ENCODE measurements at regions not wholly inside any gene's neighbourhood (a gene's known extent, or its start where the extent isn't known, plus 50 kb on each side); places are given as distances from the start of the nearest gene placed in this dataset.
"Not testable (repeated sequence)": the region's sequence is repeated elsewhere in the genome, so short reads cannot be mapped to it uniquely, and the experiment has no call there.

DNA sequence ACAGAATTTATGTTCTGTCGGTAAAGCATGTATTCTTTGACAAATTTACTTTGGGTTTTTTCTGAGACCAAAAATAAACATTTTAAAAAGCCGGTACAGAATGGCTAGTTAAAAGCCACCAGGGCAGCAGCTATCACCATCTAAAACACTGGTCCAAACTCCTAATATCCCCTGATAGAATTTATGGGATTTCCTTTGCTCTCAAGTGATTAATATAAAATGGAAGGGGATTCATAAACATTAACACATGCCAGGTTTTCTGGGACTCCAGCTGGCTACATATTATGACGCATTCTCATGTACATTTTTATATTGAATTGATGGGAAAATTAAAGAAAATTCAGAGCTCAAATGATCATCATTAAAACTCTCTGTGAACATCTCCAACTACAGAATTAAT is 640.8 kb downstream of the C12orf50 start:
- DNase-seq = no peak

DNA sequence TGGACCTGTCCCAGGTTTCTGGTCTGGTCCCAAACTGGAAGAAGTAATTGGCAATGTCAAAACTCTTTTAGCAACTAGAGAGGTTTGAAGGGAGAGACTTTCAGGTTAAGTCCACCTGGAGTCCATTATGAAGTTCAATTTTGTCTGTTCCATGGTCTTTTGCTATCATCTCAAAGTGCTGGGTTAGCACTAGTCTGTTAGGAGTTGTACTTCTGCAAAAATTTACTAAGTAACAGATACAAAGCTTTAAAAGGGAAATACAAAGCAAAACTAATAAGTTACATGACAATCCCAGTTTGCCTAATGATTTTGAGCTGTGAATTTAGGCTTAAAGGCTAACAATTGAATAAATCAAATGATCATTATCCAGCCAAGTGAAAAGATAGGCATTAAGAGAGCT is 643.9 kb downstream of the C12orf50 start:
- DNase-seq = no peak

DNA sequence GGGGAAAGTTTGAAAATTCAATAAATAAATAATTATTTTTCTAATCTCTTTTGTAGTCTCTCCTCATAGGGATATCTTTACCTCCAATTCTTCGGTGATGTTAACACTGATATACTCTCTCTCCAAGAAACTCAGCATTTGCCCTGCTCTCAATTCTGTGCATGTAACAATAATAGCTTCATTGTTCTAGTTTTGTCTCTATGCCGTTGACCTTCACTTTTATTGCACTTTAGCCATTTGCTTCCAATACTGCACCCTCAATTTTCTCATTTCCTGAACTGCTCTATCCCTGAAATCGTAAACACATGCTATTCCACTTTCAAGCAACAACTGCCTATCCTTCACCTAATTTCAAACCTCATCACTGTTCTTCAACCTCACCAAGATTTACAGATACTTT is 645.0 kb downstream of the C12orf50 start:
- no peak for DNase-seq

DNA sequence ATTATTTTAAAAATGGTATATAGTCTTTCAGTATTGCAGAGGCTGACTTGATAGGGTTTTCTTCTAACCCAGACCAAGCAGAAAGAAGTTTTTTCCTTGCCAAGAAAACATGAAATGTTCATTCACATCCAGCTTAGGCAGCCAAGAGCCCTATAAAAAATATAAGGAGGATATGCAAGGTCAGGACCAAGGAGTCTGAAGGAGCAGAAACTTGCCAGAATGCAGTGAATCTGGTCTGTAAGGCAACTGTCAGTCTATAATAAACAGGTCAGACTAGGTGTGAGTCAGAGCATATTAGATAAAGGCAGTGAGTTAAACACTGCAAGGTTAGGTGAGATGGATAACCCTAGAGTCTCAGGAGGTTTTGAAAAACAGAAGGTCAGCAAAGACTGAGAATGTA is 645.5 kb downstream of the C12orf50 start:
- DNase-seq = no peak

DNA sequence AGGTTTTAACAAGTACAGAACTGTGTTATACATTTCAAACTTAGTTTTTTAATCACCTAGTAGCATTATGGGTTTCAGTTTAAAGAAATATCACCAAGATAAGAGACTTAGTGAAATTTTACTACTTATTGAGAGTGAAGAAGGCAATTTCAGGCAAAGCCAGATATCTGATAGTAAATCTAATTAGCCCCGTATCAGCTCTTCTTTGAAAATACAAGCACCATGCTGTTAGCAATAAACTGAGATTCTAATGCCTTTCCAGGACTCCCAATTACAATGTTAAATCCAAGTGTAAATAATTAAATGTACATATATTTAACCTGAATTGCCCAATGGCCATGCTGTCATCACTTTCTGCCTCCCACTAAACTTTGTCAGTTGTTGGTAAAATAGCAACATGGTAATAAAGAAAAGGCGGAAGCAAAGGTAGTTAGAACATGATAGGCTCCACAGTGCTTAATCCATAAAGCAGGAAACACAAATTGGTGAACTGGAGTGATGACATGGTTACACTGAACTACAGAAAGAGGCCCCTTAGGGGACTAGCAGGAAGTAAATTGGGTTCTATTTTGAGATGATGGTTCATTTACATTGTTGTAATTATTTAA is 646.1 kb downstream of the C12orf50 start:
- DNase-seq = no peak

DNA sequence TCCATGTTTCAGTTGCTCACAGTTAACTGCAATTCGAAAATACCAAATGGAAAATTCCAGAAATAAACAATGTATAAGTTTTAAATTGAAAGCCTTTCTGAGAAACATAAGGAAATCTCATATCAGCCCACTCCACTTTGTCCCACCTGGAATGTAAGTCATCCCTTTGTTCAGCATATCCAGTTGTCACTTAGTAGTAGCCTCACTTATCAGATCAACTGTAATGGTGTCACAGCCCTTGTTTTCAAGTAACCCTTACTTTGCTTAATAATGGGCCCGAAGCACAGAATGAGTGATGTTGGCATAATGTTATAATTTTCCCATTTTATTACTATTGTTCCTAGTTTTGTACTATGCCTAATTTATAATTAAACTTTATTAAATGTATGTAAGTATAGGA is 646.8 kb downstream of the C12orf50 start:
- no peak for DNase-seq

DNA sequence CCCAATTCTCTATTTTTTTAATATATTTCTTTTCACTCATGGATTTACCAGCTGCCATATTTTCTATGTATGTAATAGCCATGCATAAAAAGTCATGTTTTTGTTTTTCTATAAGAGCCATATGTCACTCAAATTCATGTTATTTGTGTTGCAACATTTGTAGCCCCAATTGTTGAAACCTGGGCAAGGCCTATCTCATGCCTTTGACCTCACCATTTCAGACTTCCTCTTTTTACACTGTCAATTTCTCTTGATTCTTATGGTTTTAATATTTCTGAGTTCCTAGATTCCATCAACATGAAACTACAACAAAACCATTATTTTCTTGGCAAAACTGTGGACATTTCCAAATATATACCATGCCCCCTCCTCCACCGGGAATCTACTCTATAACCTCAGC is 647.5 kb downstream of the C12orf50 start:
- no peak for DNase-seq

DNA sequence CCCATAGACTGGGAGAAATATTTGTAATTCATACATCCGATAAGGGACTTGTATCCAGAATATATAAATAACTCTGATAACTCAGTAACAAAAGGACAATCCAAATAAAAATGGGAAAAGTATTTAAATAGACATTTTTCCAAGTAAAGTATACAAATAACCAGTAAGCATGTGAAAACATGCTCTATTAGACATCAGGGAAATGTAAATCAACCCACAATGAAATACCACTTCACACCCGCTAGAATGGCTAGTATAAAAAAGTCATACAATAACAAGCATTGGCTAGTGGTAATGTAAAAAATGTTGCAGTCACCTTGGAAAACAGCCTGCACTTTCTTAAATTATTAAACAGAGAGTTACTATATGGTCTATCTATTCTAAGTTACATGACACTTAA is 650.7 kb downstream of the C12orf50 start:
- DNase-seq = no peak

DNA sequence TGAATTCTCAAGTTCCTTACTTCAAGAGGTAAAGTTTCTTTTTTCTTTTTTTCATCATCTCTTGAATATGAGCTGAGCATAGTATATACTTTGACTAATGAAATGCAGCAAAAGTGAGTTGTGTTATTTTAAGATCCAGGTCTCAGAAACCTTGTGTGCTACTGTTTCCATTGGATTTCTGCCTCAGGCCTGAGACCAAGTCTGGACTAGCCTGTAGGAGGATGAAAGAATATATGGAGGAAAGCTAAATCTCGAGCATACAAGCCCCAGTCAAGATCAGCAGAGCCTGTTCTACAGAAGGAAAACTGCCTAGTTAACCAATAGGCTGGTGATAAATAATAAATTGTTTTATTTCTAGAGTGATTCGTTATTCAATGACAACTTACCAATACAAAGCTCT is 652.5 kb downstream of the C12orf50 start:
- DNase-seq = no peak

DNA sequence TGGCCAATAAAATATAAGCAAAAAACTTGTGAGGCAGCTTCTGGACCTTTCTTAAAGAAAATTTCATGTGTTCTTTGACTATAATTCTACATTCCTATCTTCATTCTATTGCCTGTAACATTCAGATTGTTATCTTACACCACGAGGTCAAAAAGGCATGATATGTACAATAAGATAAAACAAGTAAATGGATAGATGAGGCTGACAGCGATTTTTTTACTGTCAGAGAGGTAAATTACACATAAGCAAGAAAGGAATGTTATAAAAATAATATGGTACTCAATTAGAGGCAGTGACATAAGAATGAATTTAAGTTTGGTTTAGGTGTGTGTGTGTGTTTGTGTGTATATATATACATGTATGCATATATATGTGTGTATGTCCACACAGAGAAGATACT is 660.0 kb downstream of the C12orf50 start:
- DNase-seq = no peak

DNA sequence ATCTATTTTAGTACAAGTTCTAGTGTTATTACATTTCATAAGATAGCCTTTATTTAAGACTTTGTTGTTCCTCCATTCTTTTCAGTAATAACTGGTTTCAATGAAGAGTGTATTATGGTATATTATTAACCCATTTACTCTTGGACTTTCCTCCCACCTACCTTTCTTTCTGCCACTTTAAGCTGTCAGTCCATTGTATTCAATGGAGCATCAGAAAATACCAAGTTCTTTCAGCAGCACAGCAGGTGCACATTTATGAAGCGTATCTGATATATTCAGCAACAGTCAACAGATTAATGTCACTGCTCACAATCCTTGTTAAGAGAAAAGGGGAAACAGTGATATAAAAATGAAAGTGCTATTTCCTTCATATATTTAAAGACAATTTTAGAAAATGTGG is 660.9 kb downstream of the C12orf50 start:
- peak; percentile 87 for DNase-seq

DNA sequence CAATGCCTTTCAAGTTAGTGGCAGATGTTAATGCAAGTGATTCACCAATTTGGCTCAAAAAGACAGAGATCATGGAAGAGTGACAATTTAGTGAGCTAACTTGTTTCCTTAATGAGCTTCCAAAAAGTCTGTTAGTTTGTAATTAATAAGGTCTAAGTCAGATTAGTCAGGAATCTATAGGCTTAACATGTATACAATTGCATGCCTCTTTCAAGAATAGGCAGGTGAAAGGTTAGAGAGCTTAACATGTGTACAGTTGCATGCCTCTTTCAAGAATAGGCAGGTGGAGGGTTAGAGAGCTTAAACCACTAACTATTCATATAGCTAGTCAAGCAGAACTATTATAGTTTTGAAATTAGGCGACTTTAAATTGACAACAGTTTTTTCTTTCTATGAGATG is 663.8 kb downstream of the C12orf50 start:
- peak; percentile 56 for DNase-seq

DNA sequence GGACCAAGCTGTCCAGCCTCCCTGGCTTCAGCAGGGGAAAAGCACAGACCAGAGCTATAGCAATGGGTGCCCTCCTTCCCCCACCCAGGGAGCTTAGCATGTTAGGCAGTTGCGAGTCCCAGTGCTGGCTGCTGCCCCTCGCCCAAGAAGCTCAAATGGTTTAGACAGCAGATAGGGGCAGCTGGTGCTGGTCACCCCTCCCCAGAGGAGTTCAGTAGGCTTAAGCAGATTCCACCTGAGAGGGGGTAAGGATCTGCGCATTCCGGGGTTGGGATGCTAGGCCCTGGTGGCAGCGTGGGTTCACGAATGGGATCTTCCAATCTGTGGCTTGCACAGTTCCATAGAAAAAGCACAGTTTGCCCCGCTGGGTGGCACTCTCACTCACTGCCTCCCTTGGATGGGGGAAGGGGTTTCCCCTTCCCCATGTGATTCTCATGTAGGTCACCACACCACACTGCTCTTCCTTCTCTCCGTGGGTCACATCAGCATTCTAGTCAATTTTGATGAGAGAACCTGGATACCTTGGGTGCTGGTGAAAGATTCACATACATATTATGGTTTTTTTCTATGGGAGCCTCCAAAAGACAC is 665.6 kb downstream of the C12orf50 start:
- no peak for DNase-seq

DNA sequence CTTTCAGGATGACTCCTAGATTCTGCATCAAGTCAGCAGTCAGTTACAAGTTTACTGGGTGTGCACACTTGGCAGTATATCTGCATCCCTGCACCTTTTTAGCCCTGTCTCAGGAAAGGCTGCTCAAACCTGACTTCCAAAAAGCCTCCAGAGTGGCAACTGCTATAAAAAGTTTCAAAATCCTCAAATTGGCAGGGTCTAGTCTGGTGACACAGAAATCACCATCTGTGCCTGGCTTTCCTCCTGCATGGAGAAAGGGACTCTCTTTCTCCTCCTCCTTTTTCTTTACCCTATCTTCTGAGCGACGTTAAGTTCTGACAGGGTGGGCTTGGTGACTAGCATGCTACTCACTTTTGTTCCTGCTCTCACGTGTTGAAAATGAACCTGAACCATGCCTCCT is 679.5 kb downstream of the C12orf50 start:
- no peak for DNase-seq

DNA sequence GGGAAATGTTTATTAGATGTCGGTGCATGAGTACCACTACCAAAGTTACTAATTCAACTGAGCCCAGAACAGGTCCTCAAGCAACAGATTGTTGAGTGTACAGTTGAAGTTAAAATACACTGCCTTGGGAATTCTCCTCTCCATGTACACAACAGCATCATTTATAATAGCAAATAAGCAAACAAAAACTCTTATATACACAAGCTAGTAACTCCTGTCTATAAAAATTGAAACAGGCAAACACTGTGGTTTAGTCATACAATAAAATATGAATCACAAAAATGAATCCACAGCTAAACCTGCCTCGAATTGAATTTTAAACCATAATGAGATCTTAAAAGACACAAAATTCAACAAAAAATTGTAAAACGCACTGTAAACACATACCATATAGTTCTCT is 681.1 kb downstream of the C12orf50 start:
- DNase-seq = no peak

DNA sequence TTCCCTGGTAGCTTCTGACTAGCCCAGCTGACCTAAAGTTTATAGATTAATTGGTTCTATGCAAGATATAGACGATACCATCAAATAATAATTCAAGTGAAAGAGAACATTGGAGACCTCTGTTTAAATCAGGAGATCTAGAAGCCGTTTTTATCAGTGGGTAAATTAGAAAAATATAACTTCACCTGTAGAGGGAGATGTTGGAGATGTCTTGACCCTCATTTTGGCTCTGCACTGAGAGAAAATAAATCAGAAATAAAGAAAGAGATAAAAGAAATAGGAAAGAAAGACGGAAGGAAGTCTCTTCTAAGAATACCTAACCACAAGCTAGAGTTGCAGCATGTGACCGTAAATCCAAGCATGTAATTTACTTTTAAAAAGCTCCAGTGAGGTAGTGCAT is 684.5 kb downstream of the C12orf50 start:
- no peak for DNase-seq

DNA sequence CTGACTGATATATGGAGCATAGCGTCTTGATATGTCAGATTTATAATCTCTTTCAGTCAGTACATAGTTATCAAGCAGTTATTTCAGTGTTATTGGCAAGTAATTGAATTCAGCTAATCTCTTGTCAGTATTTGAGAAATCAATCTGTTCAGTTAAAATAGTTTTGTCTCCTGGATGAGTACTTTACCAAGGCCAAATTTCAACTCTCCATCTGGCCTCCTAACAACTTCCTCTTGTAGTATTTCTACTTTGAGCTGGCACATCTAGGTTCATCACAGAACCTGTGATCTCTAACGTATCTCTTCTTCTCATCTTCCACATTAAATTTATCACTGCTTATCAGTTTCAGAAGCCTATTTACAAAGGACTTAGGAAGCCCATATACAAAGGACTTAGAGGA is 690.5 kb downstream of the C12orf50 start:
- DNase-seq = no peak

DNA sequence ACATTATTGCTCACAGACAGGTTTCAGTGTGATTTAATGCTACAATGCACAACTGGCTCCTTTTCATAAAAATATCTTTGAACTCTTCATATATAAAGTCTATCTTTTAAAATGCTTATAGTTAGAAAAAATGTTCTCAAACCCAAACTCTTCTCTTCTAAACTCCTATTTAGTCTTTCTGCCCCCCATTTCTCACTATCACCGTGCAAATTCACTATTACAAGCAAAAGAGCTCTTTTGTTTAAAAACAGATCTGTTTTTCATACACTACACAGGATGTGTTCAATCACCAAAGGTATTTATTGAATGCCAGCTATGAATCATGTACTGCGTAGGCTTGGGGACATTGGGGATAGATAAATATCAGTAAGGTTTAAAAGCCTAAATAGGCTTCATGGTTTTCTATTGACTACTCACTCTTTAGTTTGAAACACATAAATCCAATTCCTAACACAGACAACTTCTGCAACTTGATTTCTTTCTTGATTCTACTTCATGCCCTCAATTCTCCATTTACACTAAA is 692.3 kb downstream of the C12orf50 start:
- no peak for DNase-seq

DNA sequence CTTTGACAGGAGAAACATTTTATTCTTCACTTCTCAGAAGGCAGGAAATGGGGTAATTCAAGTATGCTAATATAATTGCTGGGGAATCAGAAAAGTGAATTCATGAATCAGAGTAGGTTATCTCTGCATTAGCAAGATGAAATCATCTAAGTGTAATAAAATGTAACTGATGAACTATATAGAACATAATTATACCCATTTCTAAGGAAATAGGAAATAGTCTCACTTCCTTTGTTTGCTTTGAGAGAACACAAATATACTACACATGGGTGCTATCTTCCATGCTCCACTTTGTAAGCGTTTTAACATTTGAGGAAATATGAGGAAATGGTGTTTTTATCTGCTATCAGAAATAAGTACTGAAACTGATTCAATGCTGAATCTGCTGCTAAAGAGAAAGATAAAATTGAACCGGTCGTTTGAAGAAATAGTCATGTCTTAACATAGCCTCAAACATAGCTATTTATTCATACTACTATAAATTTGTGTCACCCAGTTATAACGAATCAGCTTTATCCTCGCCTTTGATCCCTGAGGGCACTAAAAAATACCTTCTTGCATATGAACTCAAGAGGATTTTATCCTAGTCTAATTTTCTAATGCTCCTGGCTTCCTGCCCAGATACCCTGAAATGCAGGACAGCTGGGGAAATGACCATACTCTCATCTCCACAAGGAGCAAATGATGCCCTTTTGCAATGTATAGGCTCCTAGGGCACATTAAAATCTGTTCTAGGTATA is 696.0 kb downstream of the C12orf50 start:
- peak; percentile 80 for DNase-seq

DNA sequence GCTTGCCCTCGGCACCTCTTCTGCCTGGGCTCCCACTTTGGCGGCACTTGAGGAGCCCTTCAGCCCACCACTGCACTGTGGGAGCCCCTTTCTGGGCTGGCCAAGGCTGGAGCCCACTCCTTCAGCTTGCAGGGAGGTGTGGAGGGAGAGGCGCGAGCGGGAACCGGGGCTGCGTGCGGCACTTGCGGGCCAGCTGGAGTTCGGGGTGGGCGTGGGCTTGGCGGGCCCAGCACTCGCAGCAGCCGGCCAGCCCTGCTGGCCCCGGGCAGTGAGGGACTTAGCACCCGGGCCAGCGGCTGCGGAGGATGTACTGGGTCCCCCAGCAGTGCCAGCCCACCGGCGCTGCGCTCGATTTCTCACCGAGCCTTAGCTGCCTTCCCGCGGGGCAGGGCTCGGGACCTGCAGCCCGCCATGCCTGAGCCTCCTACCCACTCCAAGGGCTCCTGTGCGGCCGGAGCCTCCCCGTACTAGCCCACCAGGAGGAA is 699.1 kb downstream of the C12orf50 start:
- DNase-seq = not testable (repeated sequence)

DNA sequence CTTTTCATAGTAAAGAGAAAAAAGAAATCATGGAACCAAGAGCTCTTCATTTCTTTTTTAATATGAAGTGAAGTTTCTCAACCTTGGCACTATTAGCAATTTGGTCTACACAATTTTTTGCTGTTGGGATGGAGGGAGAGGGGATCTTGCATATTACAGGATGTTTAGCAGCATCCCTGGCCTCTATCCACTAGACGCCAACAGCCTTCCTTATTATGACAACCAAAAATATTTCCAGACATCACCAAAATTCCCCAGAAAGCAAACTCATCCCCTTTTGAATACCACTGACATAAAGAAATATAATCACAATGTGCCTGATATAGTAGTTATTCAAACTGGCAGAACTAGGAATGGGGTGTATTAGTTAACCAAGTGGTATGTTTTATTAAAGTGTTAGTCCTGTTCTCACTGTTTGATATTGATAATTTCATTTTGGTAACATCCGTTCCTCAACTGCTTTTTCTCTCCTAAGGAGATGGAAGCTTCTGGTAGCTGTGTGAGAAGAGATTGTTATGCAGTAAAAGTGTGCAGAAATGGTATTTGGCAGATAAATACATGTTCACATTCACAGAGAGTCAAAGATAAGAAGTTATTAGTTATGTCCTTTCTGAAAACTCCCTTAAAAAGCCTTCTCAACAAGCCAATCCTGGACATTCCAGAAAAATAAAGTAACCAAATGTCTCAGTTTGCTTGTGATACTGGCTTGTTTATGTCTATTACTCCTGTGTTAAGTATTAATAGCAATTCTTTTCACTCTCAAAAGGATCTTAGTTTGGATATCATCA is 699.9 kb downstream of the C12orf50 start:
- DNase-seq = no peak

DNA sequence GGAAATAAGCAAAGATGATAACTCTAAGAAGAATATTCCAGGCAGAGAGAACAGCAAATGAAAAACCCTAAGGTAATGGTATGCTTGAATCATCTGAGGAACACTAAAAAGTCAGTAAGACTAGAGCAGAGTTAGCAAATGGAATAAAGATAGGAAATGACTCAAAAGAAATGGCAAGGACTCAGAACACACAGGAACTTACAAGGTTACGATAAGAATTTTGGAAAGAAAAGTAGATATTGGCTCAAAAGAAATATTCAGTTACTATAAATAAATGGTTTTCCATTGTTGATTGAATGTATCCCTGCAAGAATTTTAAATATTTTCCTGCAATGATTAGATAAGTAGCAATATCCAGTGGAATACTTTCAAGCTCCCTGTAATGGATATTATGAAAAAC is 705.8 kb downstream of the C12orf50 start:
- DNase-seq = no peak

DNA sequence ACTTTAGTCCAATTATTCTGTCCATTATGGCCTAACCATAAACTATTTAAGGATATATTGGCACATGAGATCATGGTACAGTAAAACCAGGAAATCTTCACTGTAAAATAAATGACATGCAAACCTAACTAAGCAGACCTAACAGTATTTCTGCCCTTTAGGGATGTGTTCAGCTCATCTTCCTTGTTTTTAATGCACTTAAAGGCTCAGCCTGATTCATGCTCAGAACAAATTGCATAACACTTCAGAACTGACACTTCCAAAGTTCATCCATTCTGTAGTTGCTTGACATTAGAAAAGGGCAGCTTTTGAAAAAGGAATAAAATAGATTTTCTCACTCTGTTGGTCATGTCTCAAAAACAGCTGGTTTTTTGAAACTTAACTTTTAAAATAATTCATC is 708.5 kb downstream of the C12orf50 start:
- no peak for DNase-seq
